BLaER1 treated with 17β-estradiol and CSF1 and Interleukin-3, amounts not matched to agents 10 nM and 100 nM (cell line): ENCODE measurements at regions not wholly inside any gene's neighbourhood (a gene's known extent, or its start where the extent isn't known, plus 50 kb on each side); places are given as distances from the start of the nearest gene placed in this dataset.

Source experiments
- H3K27ac ChIP-seq, 11 experiments: shearing (Covaris generic); formaldehyde crosslinking; 2 replicates each; pipeline ENCODE4 v1.8.1; 2022
- H3K27me3 ChIP-seq, 11 experiments: shearing (Covaris generic); formaldehyde crosslinking; 2 replicates each; pipeline ENCODE4 v1.8.1; 2022
- H3K36me3 ChIP-seq, 11 experiments: shearing (Covaris generic); formaldehyde crosslinking; 2 replicates each; pipeline ENCODE4 v1.8.1; 2022
- H3K4me1 ChIP-seq, 10 experiments: shearing (Covaris generic); formaldehyde crosslinking; 2 replicates each; pipeline ENCODE4 v1.8.1; 2022
- H3K4me2 ChIP-seq, 11 experiments: shearing (Covaris generic); formaldehyde crosslinking; 2 replicates each; pipeline ENCODE4 v1.8.1; 2022
- H3K4me3 ChIP-seq, 10 experiments: shearing (Covaris generic); formaldehyde crosslinking; 2 replicates each; pipeline ENCODE4 v1.8.1; 2022
- H3K9ac ChIP-seq, 11 experiments: shearing (Covaris generic); formaldehyde crosslinking; 2 replicates each; pipeline ENCODE4 v1.8.1; 2022
- H3K9me3 ChIP-seq, 11 experiments: shearing (Covaris generic); formaldehyde crosslinking; replicated peaks in 1 of 11; 2 replicates each; pipeline ENCODE4 v1.8.1; 2022
- H4K20me1 ChIP-seq, 11 experiments: shearing (Covaris generic); formaldehyde crosslinking; 2 replicates each; pipeline ENCODE4 v1.8.1; 2022
- Cebpa-rat ChIP-seq, 11 experiments: shearing (Covaris generic); IDR thresholded peaks; 2 replicates each; pipeline ENCODE4 v1.8.1; 2022

- H3K4me1 ChIP-seq = no peaks in the 10 kb centered on the region
- no peaks in the 10 kb centered on the region for H3K36me3 ChIP-seq
- H3K27me3 ChIP-seq = no peaks in the 10 kb centered on the region
- H3K27ac ChIP-seq = no peak overlapping the region
- no peak overlapping the region for H3K4me3 ChIP-seq
- no peaks in the 10 kb centered on the region for H3K9me3 ChIP-seq
- TF ChIP-seq Cebpa-rat (IDR thresholded peaks at IDR 0.05) = no peak
- no peak overlapping the region for H3K4me2 ChIP-seq
- H3K9ac ChIP-seq = no peak overlapping the region
- no peaks in the 10 kb centered on the region for H4K20me1 ChIP-seq
Observed at GRCh38 chr6:120553353-120553752, 780.9 kb downstream of the TBC1D32 start.

GRCh38 chr6:120545353-120545752 lies 788.9 kb downstream of the TBC1D32 start:
- peaks cover 0 to 11% (median 0%) of the 10 kb centered on the region in 11 experiments; a peak in 2 of 22 replicates for H3K9me3 ChIP-seq
- H3K36me3 ChIP-seq = no peaks in the 10 kb centered on the region
- no peak for TF ChIP-seq Cebpa-rat (IDR thresholded peaks at IDR 0.05)

GRCh38 chr6:120534954-120535353 lies 799.3 kb downstream of the TBC1D32 start:
- no peaks in the 10 kb centered on the region for H3K27me3 ChIP-seq

More at GRCh38 chr6:120545353-120545752, 788.9 kb downstream of the TBC1D32 start:
- Histone ChIP-seq H3K4me2 (no peak overlapping the region), H4K20me1 (no peaks in the 10 kb centered on the region), H3K27me3 (no peaks in the 10 kb centered on the region), H3K4me1 (peaks cover 18 to 58% (median 32%) of the 10 kb centered on the region in 10 experiments; a peak in 19 of 20 replicates), H3K9ac (no peak overlapping the region), H3K27ac (no peak overlapping the region), H3K4me3 (no peak overlapping the region)

GRCh38 chr6:120526576-120526975 lies 807.7 kb downstream of the TBC1D32 start:
- Histone ChIP-seq H3K4me1 (no peaks in the 10 kb centered on the region), H3K4me3 (no peak overlapping the region), H3K27me3 (no peaks in the 10 kb centered on the region), H4K20me1 (no peaks in the 10 kb centered on the region), H3K9ac (no peak overlapping the region), H3K36me3 (no peaks in the 10 kb centered on the region), H3K9me3 (no peaks in the 10 kb centered on the region), H3K4me2 (no peak overlapping the region), H3K27ac (no peak overlapping the region)
- TF ChIP-seq Cebpa-rat (IDR thresholded peaks at IDR 0.05) = no peak

More at GRCh38 chr6:120534954-120535353, 799.3 kb downstream of the TBC1D32 start:
- Histone ChIP-seq H3K9ac (no peak overlapping the region), H3K36me3 (no peaks in the 10 kb centered on the region), H3K27ac (no peak overlapping the region), H3K4me3 (no peak overlapping the region), H3K4me1 (no peaks in the 10 kb centered on the region), H3K9me3 (peaks cover 0 to 7% (median 0%) of the 10 kb centered on the region in 11 experiments; a peak in 1 of 22 replicates), H3K4me2 (no peak overlapping the region), H4K20me1 (no peaks in the 10 kb centered on the region)
- no peak for TF ChIP-seq Cebpa-rat (IDR thresholded peaks at IDR 0.05)

- H3K27me3 ChIP-seq = no peaks in the 10 kb centered on the region
- no peak overlapping the region for H3K4me2 ChIP-seq
- no peak overlapping the region for H3K4me3 ChIP-seq
- no peaks in the 10 kb centered on the region for H3K4me1 ChIP-seq
- H3K9me3 ChIP-seq = no peaks in the 10 kb centered on the region
- TF ChIP-seq Cebpa-rat (IDR thresholded peaks at IDR 0.05) = no peak
- no peaks in the 10 kb centered on the region for H4K20me1 ChIP-seq
- no peak overlapping the region for H3K9ac ChIP-seq
- no peak overlapping the region for H3K27ac ChIP-seq
- no peaks in the 10 kb centered on the region for H3K36me3 ChIP-seq
Observed at GRCh38 chr6:120514544-120514943, 819.7 kb downstream of the TBC1D32 start.

- TF ChIP-seq Cebpa-rat (IDR thresholded peaks at IDR 0.05) = no peak
- Histone ChIP-seq H3K9me3 (no peaks in the 10 kb centered on the region; a peak in 1 of 22 replicates), H4K20me1 (no peaks in the 10 kb centered on the region), H3K9ac (no peak overlapping the region), H3K4me1 (no peaks in the 10 kb centered on the region), H3K27ac (no peak overlapping the region), H3K4me3 (no peak overlapping the region), H3K4me2 (no peak overlapping the region), H3K27me3 (no peaks in the 10 kb centered on the region), H3K36me3 (no peaks in the 10 kb centered on the region)
Observed at GRCh38 chr6:120511712-120512111, 822.6 kb downstream of the TBC1D32 start.

- Histone ChIP-seq H3K27me3 (no peaks in the 10 kb centered on the region), H3K36me3 (no peaks in the 10 kb centered on the region), H3K9me3 (no peaks in the 10 kb centered on the region; a peak in 1 of 22 replicates), H4K20me1 (no peaks in the 10 kb centered on the region; a peak in 1 of 22 replicates), H3K4me1 (no peaks in the 10 kb centered on the region), H3K4me2 (no peak overlapping the region), H3K9ac (no peak overlapping the region), H3K27ac (no peak overlapping the region), H3K4me3 (no peak overlapping the region)
- no peak for TF ChIP-seq Cebpa-rat (IDR thresholded peaks at IDR 0.05)
Observed at GRCh38 chr6:120498711-120499110, 835.6 kb downstream of the TBC1D32 start.

GRCh38 chr6:120496661-120497060 lies 837.6 kb downstream of the TBC1D32 start:
- no peak for TF ChIP-seq Cebpa-rat (IDR thresholded peaks at IDR 0.05)
- Histone ChIP-seq H3K4me1 (no peaks in the 10 kb centered on the region), H3K36me3 (no peaks in the 10 kb centered on the region), H3K9me3 (no peaks in the 10 kb centered on the region), H3K27ac (no peak overlapping the region), H3K9ac (no peak overlapping the region), H4K20me1 (no peaks in the 10 kb centered on the region; a peak in 1 of 22 replicates), H3K4me3 (no peak overlapping the region), H3K27me3 (no peaks in the 10 kb centered on the region), H3K4me2 (no peak overlapping the region)

GRCh38 chr6:120493505-120493904 lies 840.8 kb downstream of the TBC1D32 start:
- Histone ChIP-seq H3K27me3 (no peaks in the 10 kb centered on the region), H3K9me3 (no peaks in the 10 kb centered on the region), H3K4me1 (no peaks in the 10 kb centered on the region), H4K20me1 (no peaks in the 10 kb centered on the region; a peak in 1 of 22 replicates), H3K27ac (no peak overlapping the region), H3K4me2 (no peak overlapping the region), H3K36me3 (no peaks in the 10 kb centered on the region), H3K4me3 (no peak overlapping the region), H3K9ac (no peak overlapping the region)
- TF ChIP-seq Cebpa-rat (IDR thresholded peaks at IDR 0.05) = no peak

- no peaks in the 10 kb centered on the region for H3K4me1 ChIP-seq
- H3K4me2 ChIP-seq = no peak overlapping the region
- no peak overlapping the region for H3K4me3 ChIP-seq
- H3K9me3 ChIP-seq = no peaks in the 10 kb centered on the region
- TF ChIP-seq Cebpa-rat (IDR thresholded peaks at IDR 0.05) = no peak
- no peak overlapping the region for H3K27ac ChIP-seq
- H3K27me3 ChIP-seq = no peaks in the 10 kb centered on the region
- no peaks in the 10 kb centered on the region; a peak in 1 of 22 replicates for H4K20me1 ChIP-seq
- H3K9ac ChIP-seq = no peak overlapping the region
- no peaks in the 10 kb centered on the region for H3K36me3 ChIP-seq
Observed at GRCh38 chr6:120489941-120490340, 844.3 kb downstream of the TBC1D32 start.
